PC-9 (cell line): ENCODE measurements at regions not wholly inside any gene's neighbourhood (a gene's known extent, or its start where the extent isn't known, plus 50 kb on each side); places are given as distances from the start of the nearest gene placed in this dataset.

ENCODE experiments used
- BruUV-seq: library from RNA; stranded (reverse); fragments of 400-500 nt; replicated peaks from 2 replicates; lab custom pipeline; 2021; lab: Mats Ljungman, UMichigan
- CTCF ChIA-PET: fragments of 300-600 bp; sonication (Branson Sonifier 250); formaldehyde crosslinking; loops from one replicate; lab custom pipeline; 2022; ENCODE audit warnings: antibody characterized with exemption; lab: Charles Lee
- POLR2A ChIA-PET: fragments of 300-600 bp; sonication (Branson Sonifier 250); formaldehyde crosslinking; loops from one replicate; lab custom pipeline; 2022; ENCODE audit warnings: antibody characterized with exemption; ENCODE audit not compliant: unreplicated experiment; lab: Charles Lee
- DNase-seq, 2 experiments: peaks; one replicate each; pipeline versions ENCODE4 v3.0.0 to v3.0.0-alpha.2; 2015 to 2022; ENCODE audit warnings: mixed read lengths in 1 of 2
- H2AFZ ChIP-seq: fragments of 200-600 bp; sonication (generic); 2 replicates; pipeline ENCODE4 v1.8.1; 2017; ENCODE audit warnings: antibody characterized with exemption
- H3F3A ChIP-seq: fragments of 200-600 bp; sonication (generic); 2 replicates; pipeline ENCODE4 v1.8.1; 2017; ENCODE audit warnings: antibody characterized with exemption, mild to moderate bottlenecking, low read depth; ENCODE audit not compliant: insufficient read depth
- H3K27ac ChIP-seq: fragments of 200-600 bp; sonication (generic); 2 replicates; pipeline ENCODE4 v1.6.1; 2016; ENCODE audit warnings: mixed run types
- H3K27me3 ChIP-seq: fragments of 200-600 bp; sonication (generic); 2 replicates; pipeline ENCODE4 v1.6.1; 2016; ENCODE audit warnings: low read depth, mixed run types; ENCODE audit not compliant: insufficient read depth
- H3K36me3 ChIP-seq: fragments of 200-600 bp; sonication (generic); 2 replicates; pipeline ENCODE4 v1.6.1; 2016; ENCODE audit warnings: low read depth, mixed run types
- H3K4me1 ChIP-seq: fragments of 200-600 bp; sonication (generic); replicated peaks from 2 replicates; pipeline ENCODE4 v1.6.1; 2016; ENCODE audit warnings: mixed run types; ENCODE audit not compliant: insufficient read depth
- H3K4me2 ChIP-seq: fragments of 200-600 bp; sonication (generic); 2 replicates; pipeline ENCODE4 v1.6.1; 2017; ENCODE audit warnings: mixed run types
- H3K4me3 ChIP-seq: fragments of 200-600 bp; sonication (generic); 2 replicates; pipeline ENCODE4 v1.6.1; 2016; ENCODE audit warnings: mixed run types
- H3K79me2 ChIP-seq: fragments of 200-600 bp; sonication (generic); 2 replicates; pipeline ENCODE4 v1.6.1; 2017; ENCODE audit warnings: low read depth, mixed run types
- H3K9me2 ChIP-seq: fragments of 200-600 bp; sonication (generic); 2 replicates; pipeline ENCODE4 v1.8.1; 2017; ENCODE audit warnings: mild to moderate bottlenecking; ENCODE audit not compliant: insufficient read depth
- H3K9me3 ChIP-seq: fragments of 200-600 bp; sonication (generic); 2 replicates; pipeline ENCODE4 v1.8.1; 2016; ENCODE audit warnings: low read depth; ENCODE audit not compliant: insufficient read depth
- H4K20me1 ChIP-seq: fragments of 200-600 bp; sonication (generic); 2 replicates; pipeline ENCODE4 v1.8.1; 2017; ENCODE audit not compliant: insufficient read depth
- CTCF ChIP-seq: fragments of 200-600 bp; sonication (generic); conservative IDR thresholded peaks from 2 replicates; pipeline ENCODE4 v1.6.1; 2017; ENCODE audit warnings: mixed run types, antibody characterized with exemption, mild to moderate bottlenecking, moderate library complexity
- EZH2 ChIP-seq: fragments of 200-600 bp; sonication (generic); IDR thresholded peaks from 2 replicates; pipeline ENCODE4 v1.8.0; 2017; ENCODE audit warnings: antibody characterized with exemption, low read depth
- intact Hi-C: fragments of 100-400 bp; cut with micrococcal nuclease; formaldehyde crosslinking; loops from one replicate; pipeline ENCODE4 v1.10.0; 2022; ENCODE audit not compliant: unreplicated experiment

- Histone ChIP-seq H2AFZ (no peak overlapping the region), H3K4me3 (no peak overlapping the region), H3K9me3 (no peaks in the 10 kb centered on the region), H3K27ac (no peak overlapping the region), H3K9me2 (no peaks in the 10 kb centered on the region), H3K36me3 (no peaks in the 10 kb centered on the region), H3K4me1 (no peaks in the 10 kb centered on the region), H3K79me2 (no peaks in the 10 kb centered on the region), H3F3A (no peaks in the 10 kb centered on the region), H4K20me1 (no peaks in the 10 kb centered on the region), H3K4me2 (no peak overlapping the region), H3K27me3 (no peaks in the 10 kb centered on the region)
- DNase-seq, result no peak
- no peak for TF ChIP-seq EZH2
- TF ChIP-seq CTCF, result no peak
- BruUV-seq, result no TSS peak
- intact Hi-C loops, result no loop called here
- POLR2A ChIA-PET, result no interaction called here
- CTCF ChIA-PET, result no interaction called here
These were observed 248.6 kb upstream of the SLITRK3 start for GRCh38 chr3:165444745-165445144.

GRCh38 chr3:165443664-165444063 is 247.5 kb upstream of the SLITRK3 start:
- Histone ChIP-seq H3K9me2 (no peaks in the 10 kb centered on the region), H3K27ac (no peak overlapping the region), H3K4me1 (no peaks in the 10 kb centered on the region), H3K79me2 (no peaks in the 10 kb centered on the region), H3F3A (no peaks in the 10 kb centered on the region), H3K36me3 (no peaks in the 10 kb centered on the region), H3K4me3 (no peak overlapping the region), H2AFZ (no peak overlapping the region), H4K20me1 (no peaks in the 10 kb centered on the region), H3K4me2 (no peak overlapping the region), H3K27me3 (no peaks in the 10 kb centered on the region), H3K9me3 (no peaks in the 10 kb centered on the region)
- DNase-seq, result no peak
- ChIA-PET POLR2A (no interaction called here), CTCF (interaction anchor here (0.6 kb wide), 1 partner anchor 1714 kb away, joined by 6 read pairs; no protein-coding TSS in a partner anchor)
- no TSS peak for BruUV-seq
- no peak for TF ChIP-seq EZH2
- no peak for TF ChIP-seq CTCF
- intact Hi-C loops, result no loop called here

- Histone ChIP-seq H3K9me3 (no peaks in the 10 kb centered on the region), H3F3A (no peaks in the 10 kb centered on the region), H3K36me3 (no peaks in the 10 kb centered on the region), H2AFZ (no peak overlapping the region), H3K79me2 (no peaks in the 10 kb centered on the region), H3K4me3 (no peak overlapping the region), H3K27me3 (no peaks in the 10 kb centered on the region), H4K20me1 (no peaks in the 10 kb centered on the region), H3K4me2 (no peak overlapping the region), H3K9me2 (no peaks in the 10 kb centered on the region), H3K27ac (no peak overlapping the region), H3K4me1 (no peaks in the 10 kb centered on the region)
- intact Hi-C loops, result no loop called here
- ChIA-PET POLR2A (no interaction called here), CTCF (no interaction called here)
- DNase-seq, result no peak
- TF ChIP-seq EZH2 (no peak), CTCF (no peak)
- BruUV-seq, result no TSS peak
These were observed 245.9 kb upstream of the SLITRK3 start for GRCh38 chr3:165442061-165442460.
